H1 (cell line): ENCODE measurements at regions not wholly inside any gene's neighbourhood (a gene's known extent, or its start where the extent isn't known, plus 50 kb on each side); places are given as distances from the start of the nearest gene placed in this dataset.

Experiments used
- CTCF ChIA-PET: fragments of 300-600 bp; sonication (Branson Sonifier 250); formaldehyde crosslinking; loops from one replicate; lab custom pipeline; 2021; ENCODE audit not compliant: partially characterized antibody; lab: Charles Lee
- POLR2A ChIA-PET: fragments of 300-600 bp; sonication (Branson Sonifier 250); formaldehyde crosslinking; loops from one replicate; lab custom pipeline; 2021; ENCODE audit warnings: inconsistent platforms; ENCODE audit not compliant: partially characterized antibody; lab: Charles Lee
- DNase-seq, 2 experiments: peaks; one replicate each; pipeline versions ENCODE4 v3.0.0 to v3.0.0-alpha.2; 2010 to 2022; ENCODE audit warnings: low spot score in 2 of 2, low read depth in 1 of 2, mixed read lengths in 1 of 2
- FAIRE-seq: peaks from 2 replicates; lab custom pipeline; 2011; peaks lifted over from hg19 to GRCh38; lab: Jason Lieb, UNC
- H2AFZ ChIP-seq: 2 replicates; pipeline ENCODE4 v1.8.1; 2012; ENCODE audit warnings: low read length, inconsistent platforms
- H2AK5ac ChIP-seq: 2 replicates; pipeline ENCODE4 v1.6.1; 2013; ENCODE audit warnings: low read depth, low read length
- H2BK120ac ChIP-seq: replicated peaks from 2 replicates; pipeline ENCODE3; 2013; ENCODE audit warnings: low read depth, low read length, inconsistent platforms
- H2BK12ac ChIP-seq: 2 replicates; pipeline ENCODE4 v1.6.1; 2013; ENCODE audit warnings: low read depth, low read length
- H2BK15ac ChIP-seq: 2 replicates; pipeline ENCODE4 v1.6.1; 2013; ENCODE audit warnings: low read length
- H2BK20ac ChIP-seq: 2 replicates; pipeline ENCODE4 v1.6.1; 2013; ENCODE audit warnings: low read length
- H2BK5ac ChIP-seq: 2 replicates; pipeline ENCODE4 v1.6.1; 2013; ENCODE audit warnings: low read depth, low read length
- H3K14ac ChIP-seq: 2 replicates; pipeline ENCODE4 v1.6.1; 2013; ENCODE audit warnings: inconsistent platforms; ENCODE audit not compliant: insufficient read length
- H3K18ac ChIP-seq: 2 replicates; pipeline ENCODE4 v1.6.1; 2013; ENCODE audit warnings: low read length; ENCODE audit errors: extremely low read depth
- H3K23ac ChIP-seq: 2 replicates; pipeline ENCODE4 v1.6.1; 2013; ENCODE audit warnings: inconsistent platforms; ENCODE audit not compliant: insufficient read length
- H3K23me2 ChIP-seq: 2 replicates; pipeline ENCODE4 v1.6.1; 2013; ENCODE audit warnings: low read depth, low read length
- H3K27ac ChIP-seq: 2 replicates; pipeline ENCODE4 v1.6.1; 2011; ENCODE audit warnings: low read depth, low read length, inconsistent platforms
- H3K27me3 ChIP-seq, 4 experiments: replicated peaks in 1 of 4; 1 replicate in 1 of 4; 2 replicates in 3 of 4; pipeline versions ENCODE4 v1.6.1 to v1.8.1; 2011 to 2013; ENCODE audit warnings: low read length in 3 of 4, mild to moderate bottlenecking in 3 of 4, inconsistent platforms in 2 of 4, mixed read lengths in 2 of 4, moderate library complexity in 1 of 4; ENCODE audit not compliant: control insufficient read depth in 3 of 4, insufficient read depth in 3 of 4; ENCODE audit errors: extremely low read depth in 1 of 4
- H3K36me3 ChIP-seq, 4 experiments: 2 replicates each; pipeline versions ENCODE4 v1.6.1 to v1.8.1; 2011 to 2013; ENCODE audit warnings: mild to moderate bottlenecking in 4 of 4, low read length in 3 of 4, moderate library complexity in 2 of 4, control low read depth in 1 of 4, inconsistent platforms in 1 of 4; ENCODE audit not compliant: insufficient read depth in 4 of 4, control insufficient read depth in 2 of 4
- H3K4ac ChIP-seq: replicated peaks from 2 replicates; pipeline ENCODE3; 2013; ENCODE audit warnings: low read length, low read depth, mixed read lengths, inconsistent platforms; ENCODE audit not compliant: insufficient read length
- H3K4me1 ChIP-seq, 4 experiments: replicated peaks in 1 of 4; 1 replicate in 1 of 4; 2 replicates in 3 of 4; pipeline versions ENCODE4 v1.6.1 to v1.8.1; 2011 to 2013; ENCODE audit warnings: low read length in 3 of 4, inconsistent platforms in 2 of 4, mixed read lengths in 1 of 4; ENCODE audit not compliant: insufficient read depth in 4 of 4, control insufficient read depth in 3 of 4
- H3K4me2 ChIP-seq, 2 experiments: 2 replicates each; pipeline versions ENCODE4 v1.6.1 to v1.8.1; 2011 to 2013; ENCODE audit warnings: low read depth in 2 of 2, low read length in 2 of 2, control low read depth in 1 of 2, inconsistent platforms in 1 of 2, mild to moderate bottlenecking in 1 of 2; ENCODE audit not compliant: insufficient read depth in 1 of 2
- H3K4me3 ChIP-seq, 4 experiments: fragments of 200-600, 300-600 bp in 1 of 4; sonication (generic), shearing (Covaris generic), sonication (Bioruptor Twin) in 1 of 4; 2 replicates each; pipeline versions ENCODE4 v1.5.1 to v1.8.1; 2011 to 2016; ENCODE audit warnings: low read length in 4 of 4, low read depth in 3 of 4, control low read depth in 2 of 4, inconsistent platforms in 2 of 4, mild to moderate bottlenecking in 2 of 4, mixed read lengths in 1 of 4, moderate library complexity in 1 of 4; ENCODE audit not compliant: insufficient read depth in 2 of 4; ENCODE audit errors: extremely low read depth in 1 of 4
- H3K56ac ChIP-seq: replicated peaks from 2 replicates; pipeline ENCODE3; 2013; ENCODE audit warnings: low read depth, mild to moderate bottlenecking, mixed read lengths, low read length, inconsistent platforms; ENCODE audit not compliant: insufficient read length
- H3K79me1 ChIP-seq: 2 replicates; pipeline ENCODE4 v1.6.1; 2013; ENCODE audit warnings: low read depth, low read length, control low read depth
- H3K79me2 ChIP-seq, 2 experiments: 2 replicates each; pipeline versions ENCODE4 v1.6.1 to v1.8.1; 2012 to 2013; ENCODE audit warnings: low read length in 2 of 2, mild to moderate bottlenecking in 2 of 2, inconsistent platforms in 1 of 2; ENCODE audit not compliant: insufficient read depth in 2 of 2, control insufficient read depth in 1 of 2
- H3K9ac ChIP-seq, 4 experiments: replicated peaks in 1 of 4; 1 replicate in 1 of 4; 2 replicates in 3 of 4; pipeline versions ENCODE4 v1.6.1 to v1.8.1; 2011 to 2013; ENCODE audit warnings: low read depth in 3 of 4, low read length in 3 of 4, control low read depth in 2 of 4, mild to moderate bottlenecking in 2 of 4, moderate library complexity in 2 of 4, inconsistent platforms in 1 of 4; ENCODE audit errors: extremely low read depth in 1 of 4
- H3K9me3 ChIP-seq, 2 experiments: 2 replicates each; pipeline versions ENCODE4 v1.6.1 to v1.8.1; 2012 to 2013; ENCODE audit warnings: mild to moderate bottlenecking in 2 of 2, moderate library complexity in 2 of 2, control low read depth in 1 of 2, inconsistent platforms in 1 of 2, low read depth in 1 of 2, low read length in 1 of 2, mixed read lengths in 1 of 2; ENCODE audit not compliant: insufficient read depth in 2 of 2
- H4K20me1 ChIP-seq, 2 experiments: replicated peaks in 1 of 2; 2 replicates each; pipeline versions ENCODE3 to v1.8.1; 2011 to 2013; ENCODE audit warnings: inconsistent platforms in 2 of 2, low read length in 2 of 2, mild to moderate bottlenecking in 1 of 2; ENCODE audit not compliant: insufficient read depth in 2 of 2, control insufficient read depth in 1 of 2
- H4K5ac ChIP-seq: 2 replicates; pipeline ENCODE4 v1.6.1; 2013; ENCODE audit warnings: low read length, low read depth, mixed read lengths, inconsistent platforms; ENCODE audit not compliant: insufficient read length
- H4K8ac ChIP-seq: 2 replicates; pipeline ENCODE4 v1.8.0; 2013; ENCODE audit warnings: mild to moderate bottlenecking, moderate library complexity, low read length, inconsistent platforms; ENCODE audit not compliant: insufficient read depth; ENCODE audit errors: extremely low read depth
- H4K91ac ChIP-seq: replicated peaks from 2 replicates; pipeline ENCODE3; 2013; ENCODE audit warnings: low read length, mixed read lengths, inconsistent platforms; ENCODE audit not compliant: insufficient read length
- BCL11A ChIP-seq, 2 experiments: IDR thresholded peaks; one replicate each; pipeline ENCODE4 v1.6.1; 2011; ENCODE audit warnings: low read depth in 2 of 2, low read length in 2 of 2, mild to moderate bottlenecking in 2 of 2
- CEBPB ChIP-seq: IDR thresholded peaks from 2 replicates; pipeline ENCODE4 v1.6.1; 2012; ENCODE audit warnings: low read depth, low read length
- CREB1 ChIP-seq: IDR thresholded peaks from 2 replicates; pipeline ENCODE4 v1.6.1; 2012; ENCODE audit warnings: inconsistent platforms
- MAFK ChIP-seq: IDR thresholded peaks from 2 replicates; pipeline ENCODE4 v1.6.1; 2012; ENCODE audit warnings: low read depth, mild to moderate bottlenecking, improper control_type of control experiment, low read length
- NRF1 ChIP-seq: IDR thresholded peaks from 2 replicates; pipeline ENCODE4 v1.6.1; 2011; ENCODE audit warnings: mild to moderate bottlenecking, low read depth, low read length, improper control_type of control experiment
- POLR2AphosphoS5 ChIP-seq: IDR thresholded peaks from 2 replicates; pipeline ENCODE4 v1.6.1; 2011; ENCODE audit warnings: low read depth, low read length
- WGBS, 2 experiments: shearing (Covaris generic) in 1 of 2; methylation state at CpG; one replicate each; pipeline versions ENCODE4 v1.1.6 to v1.1.7; 2013 to 2015; ENCODE audit warnings: low lambda C conversion rate in 2 of 2, mixed read lengths in 2 of 2, inconsistent platforms in 1 of 2, low coverage in 1 of 2, missing lambda C conversion rate in 1 of 2; ENCODE audit not compliant: insufficient replicate concordance in 2 of 2, insufficient coverage in 1 of 2, insufficient read length in 1 of 2; ENCODE audit errors: extremely low coverage in 1 of 2, missing lambda C conversion rate in 1 of 2; 5-methylcytosine and 5-hydroxymethylcytosine counted together

DNA sequence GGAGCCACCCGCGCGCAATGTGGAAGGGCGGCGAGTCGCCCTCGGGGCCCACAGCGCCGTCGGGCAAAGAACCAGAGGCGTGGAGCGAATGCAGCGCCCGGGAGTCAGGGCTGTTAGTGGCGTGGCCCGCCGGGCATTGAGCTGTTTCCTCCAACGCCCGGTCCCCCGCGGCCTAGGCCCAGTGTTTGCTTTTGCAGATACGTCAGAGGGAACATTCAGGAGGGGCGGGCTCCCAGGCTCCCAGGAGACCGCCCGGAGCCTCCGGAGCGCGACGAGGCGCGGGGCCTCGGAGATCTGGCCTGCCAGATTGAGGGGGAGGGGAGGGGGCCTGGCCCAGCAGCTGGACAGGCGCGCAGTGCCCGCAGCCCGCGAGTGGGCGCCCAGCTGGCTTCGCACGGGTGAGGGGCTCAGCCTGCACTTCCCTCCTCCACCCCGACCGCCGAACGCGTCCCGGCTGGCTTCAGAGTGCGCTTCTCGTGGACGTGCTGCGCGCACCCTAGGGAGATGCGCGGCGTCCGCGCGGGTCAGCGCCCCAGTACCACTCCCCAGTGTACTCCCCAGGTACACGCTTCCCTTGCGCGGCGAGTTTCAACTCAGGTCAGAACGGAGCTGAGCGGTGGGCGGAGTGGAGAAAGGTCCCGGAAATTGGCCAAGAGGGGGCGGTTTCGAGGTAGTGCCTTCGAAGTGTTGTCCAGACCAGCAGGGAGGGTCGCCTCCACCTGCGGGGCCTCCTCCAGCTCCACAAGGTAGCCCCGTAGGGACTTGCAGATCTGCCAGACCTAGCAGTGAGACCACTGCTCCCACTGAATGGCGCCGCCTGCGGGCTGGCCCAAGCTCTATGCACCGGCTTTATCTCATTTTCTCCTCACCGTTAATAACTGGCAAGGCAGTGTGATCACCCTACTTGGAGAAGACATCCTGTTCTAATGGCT is 130.4 kb downstream of the TMEM174 start:
- CTCF ChIA-PET: interaction anchor here (0.8 to 6.3 kb wide), 32 partner anchors 8 to 383 kb away, joined by 3 to 53 read pairs (median 5); partner anchors contain the start of gene FOXD1
- H2BK12ac ChIP-seq: peak overlapping the region; percentile 82; the same call in 1 of the 2 replicates
- H3K9ac ChIP-seq: peak overlapping the region in 1 of 4 experiments; percentile 8; a peak in 1 of 7 replicates
- WGBS, 2 experiments: 3% methylated on average over 54 of the region's 77 CpGs; no CpG with 5 or more reads in 1 of the 2 experiments
- H2BK5ac ChIP-seq: peak overlapping the region; percentile 17; the same call in 1 of the 2 replicates
- H3K79me1 ChIP-seq: no peaks in the 10 kb centered on the region
- H3K4me2 ChIP-seq: peak overlapping the region; percentile 74 to 98
- peaks cover 0 to 11% of the 10 kb centered on the region in 2 experiments for H4K20me1 ChIP-seq
- no peak overlapping the region for H3K23ac ChIP-seq
- peak overlapping the region; percentile 48; the same call in 1 of the 2 replicates for H2AFZ ChIP-seq
- H3K36me3 ChIP-seq: peaks cover 0 to 3% (median 0%) of the 10 kb centered on the region in 4 experiments; a peak in 1 of 8 replicates
- no peak overlapping the region for H2AK5ac ChIP-seq
- peak overlapping the region; percentile 58 to 74 (median 64) for H3K4me3 ChIP-seq
- H3K4me1 ChIP-seq: peaks cover 6 to 11% (median 9%) of the 10 kb centered on the region in 4 experiments
- no peak overlapping the region for H3K27ac ChIP-seq
- H2BK15ac ChIP-seq: peak overlapping the region; percentile 90; the same call in 1 of the 2 replicates
- POLR2A ChIA-PET: interaction anchor here (0.6 to 1.9 kb wide), 5 partner anchors 30 to 140 kb away, joined by 3 to 4 read pairs (median 4); no protein-coding TSS in a partner anchor
- H3K23me2 ChIP-seq: peaks cover 5% of the 10 kb centered on the region; the same call in 1 of the 2 replicates
- DNase-seq: peak in 1 of 2 experiments; percentile 85
- no peak overlapping the region for H4K5ac ChIP-seq
- H2BK20ac ChIP-seq: no peak overlapping the region
- H3K14ac ChIP-seq: no peak overlapping the region
- H3K9me3 ChIP-seq: no peaks in the 10 kb centered on the region
- H4K8ac ChIP-seq: peak overlapping the region; percentile 64
- peak overlapping the region; percentile 12 for H4K91ac ChIP-seq
- H3K27me3 ChIP-seq: peaks cover 63 to 96% (median 91%) of the 10 kb centered on the region in 4 experiments
- peak overlapping the region; percentile 50 for H3K56ac ChIP-seq
- no peak overlapping the region for H3K4ac ChIP-seq
- no peak overlapping the region for H2BK120ac ChIP-seq
- H3K79me2 ChIP-seq: no peaks in the 10 kb centered on the region
- FAIRE-seq: no peak
- peak overlapping the region; percentile 82; the same call in 1 of the 2 replicates for H3K18ac ChIP-seq
- TF ChIP-seq BCL11A (IDR thresholded peaks at IDR 0.05; ENCODE audit: low read depth in 2 of 2, low read length in 2 of 2) (no peak), CEBPB (no peak), MAFK (no peak), POLR2AphosphoS5 (no peak), NRF1 (no peak), CREB1 (0 out of 2 replicates have a peak, but pooled peaks have one; percentile 18)
